Left ventricle myocardium inferior (tissue), 1 donor: ENCODE measurements at regions not wholly inside any gene's neighbourhood (a gene's known extent, or its start where the extent isn't known, plus 50 kb on each side); places are given as distances from the start of the nearest gene placed in this dataset.

Source experiments
- DNase-seq: peaks from one replicate; pipeline ENCODE4 v3.0.0-alpha.2; 2020
- H3K27ac ChIP-seq: fragments of 200-600 bp; replicated peaks from 2 replicates; pipeline ENCODE4 v1.8.0; 2021
- H3K27me3 ChIP-seq: fragments of 200-600 bp; 2 replicates; pipeline ENCODE4 v1.8.0; 2021; ENCODE audit warnings: low read depth
- H3K36me3 ChIP-seq: fragments of 200-600 bp; 2 replicates; pipeline ENCODE4 v1.8.0; 2021
- H3K4me1 ChIP-seq: fragments of 200-600 bp; 2 replicates; pipeline ENCODE4 v1.8.0; 2021
- H3K4me3 ChIP-seq: fragments of 200-600 bp; 2 replicates; pipeline ENCODE4 v1.8.0; 2021; ENCODE audit warnings: mild to moderate bottlenecking, moderate library complexity
- H3K9me3 ChIP-seq: fragments of 200-600 bp; replicated peaks from 2 replicates; pipeline ENCODE4 v1.8.0; 2021
- CTCF ChIP-seq: fragments of 200-600 bp; IDR thresholded peaks from 2 replicates; pipeline ENCODE4 v1.8.0; 2021; ENCODE audit warnings: antibody characterized with exemption, mild to moderate bottlenecking, borderline replicate concordance
- intact Hi-C: fragments of 100-400 bp; cut with micrococcal nuclease; formaldehyde crosslinking; loops from one replicate; pipeline ENCODE4 v1.11.0; 2022
- donor health status: DM: no; HTN: yes; CAD: no; lungs with severe emphysema.

GRCh38 chr3:182693723-182694122, 99.6 kb upstream of the ATP11B start:
- H3K4me3 ChIP-seq: no peak overlapping the region
- no peaks in the 10 kb centered on the region for H3K4me1 ChIP-seq
- no peak for TF ChIP-seq CTCF
- intact Hi-C loops: no loop called here
- peaks cover 39% of the 10 kb centered on the region for H3K27me3 ChIP-seq
- H3K9me3 ChIP-seq: no peaks in the 10 kb centered on the region
- no peaks in the 10 kb centered on the region for H3K36me3 ChIP-seq
- no peak overlapping the region for H3K27ac ChIP-seq
- no peak for DNase-seq

- Histone ChIP-seq H3K4me3 (no peak overlapping the region), H3K27ac (no peak overlapping the region), H3K4me1 (no peaks in the 10 kb centered on the region), H3K27me3 (peaks cover 24% of the 10 kb centered on the region), H3K36me3 (no peaks in the 10 kb centered on the region), H3K9me3 (no peaks in the 10 kb centered on the region)
- DNase-seq: no peak
- TF ChIP-seq CTCF: no peak
- intact Hi-C loops: no loop called here
Measured at GRCh38 chr3:182696916-182697315, 96.4 kb upstream of the ATP11B start.

- H3K27me3 ChIP-seq: peaks cover 24% of the 10 kb centered on the region
- no peaks in the 10 kb centered on the region for H3K36me3 ChIP-seq
- H3K4me1 ChIP-seq: no peaks in the 10 kb centered on the region
- no peak for DNase-seq
- no peak for TF ChIP-seq CTCF
- H3K9me3 ChIP-seq: no peaks in the 10 kb centered on the region
- H3K27ac ChIP-seq: no peak overlapping the region
- no peak overlapping the region for H3K4me3 ChIP-seq
- intact Hi-C loops: no loop called here
Measured at GRCh38 chr3:182697345-182697919, 95.9 kb upstream of the ATP11B start.

GRCh38 chr3:182698078-182698477, 95.2 kb upstream of the ATP11B start:
- Histone ChIP-seq H3K36me3 (no peaks in the 10 kb centered on the region), H3K27ac (no peak overlapping the region), H3K27me3 (peaks cover 24% of the 10 kb centered on the region), H3K4me1 (no peaks in the 10 kb centered on the region), H3K4me3 (no peak overlapping the region), H3K9me3 (no peaks in the 10 kb centered on the region)
- no peak for TF ChIP-seq CTCF
- intact Hi-C loops: no loop called here
- DNase-seq: no peak

GRCh38 chr3:182699550-182700170, 93.6 kb upstream of the ATP11B start:
- Histone ChIP-seq H3K27ac (no peak overlapping the region), H3K9me3 (no peaks in the 10 kb centered on the region), H3K27me3 (peaks cover 30% of the 10 kb centered on the region), H3K4me3 (no peak overlapping the region), H3K4me1 (no peaks in the 10 kb centered on the region), H3K36me3 (no peaks in the 10 kb centered on the region)
- no peak for TF ChIP-seq CTCF
- DNase-seq: no peak
- intact Hi-C loops: no loop called here
